Fibroblast of lung (primary cell): ENCODE measurements at regions not wholly inside any gene's neighbourhood (a gene's known extent, or its start where the extent isn't known, plus 50 kb on each side); places are given as distances from the start of the nearest gene placed in this dataset.
A peak's percentile ranks its signal among the peaks of the same experiment; 100 is the strongest.

Experiments
- DNase-seq, 2 donors: peaks; one replicate each; pipeline versions ENCODE4 v3.0.0 to v3.0.0-alpha.2; 2010; ENCODE audit warnings: low read depth in 2 of 2
- H2AFZ ChIP-seq: 2 replicates; pipeline ENCODE4 v1.5.1; 2012; ENCODE audit warnings: low read length, control low read depth, inconsistent platforms
- H3K27ac ChIP-seq: 2 replicates; pipeline ENCODE4 v1.5.1; 2011; ENCODE audit warnings: low read length, control low read depth; ENCODE audit not compliant: insufficient read depth
- H3K27me3 ChIP-seq: 2 replicates; pipeline ENCODE4 v1.5.1; 2011; ENCODE audit warnings: mild to moderate bottlenecking, low read length; ENCODE audit not compliant: control insufficient read depth, insufficient read depth
- H3K36me3 ChIP-seq: 2 replicates; pipeline ENCODE4 v1.5.1; 2011; ENCODE audit warnings: low read length; ENCODE audit not compliant: control insufficient read depth, insufficient read depth
- H3K4me1 ChIP-seq: 2 replicates; pipeline ENCODE4 v1.5.1; 2011; ENCODE audit warnings: low read length; ENCODE audit not compliant: control insufficient read depth, insufficient read depth; ENCODE audit errors: extremely low read depth
- H3K4me2 ChIP-seq: 2 replicates; pipeline ENCODE4 v1.5.1; 2011; ENCODE audit warnings: low read length, control low read depth; ENCODE audit not compliant: insufficient read depth; ENCODE audit errors: extremely low read depth
- H3K4me3 ChIP-seq, 4 experiments: fragments of 200-600 bp in 1 of 4; sonication (generic) in 1 of 4; replicated peaks in 1 of 4; 2 replicates each; pipeline ENCODE4 v1.5.1; 2011 to 2016; ENCODE audit warnings: low read length in 4 of 4, low read depth in 3 of 4, mild to moderate bottlenecking in 3 of 4, control low read depth in 2 of 4, inconsistent platforms in 1 of 4, mixed read lengths in 1 of 4; ENCODE audit not compliant: insufficient read depth in 1 of 4; ENCODE audit errors: control extremely low read depth in 1 of 4
- H3K79me2 ChIP-seq: 2 replicates; pipeline ENCODE4 v1.5.1; 2012; ENCODE audit warnings: mild to moderate bottlenecking, low read length, inconsistent platforms; ENCODE audit not compliant: control insufficient read depth, insufficient read depth
- H3K9ac ChIP-seq: 2 replicates; pipeline ENCODE4 v1.5.1; 2011; ENCODE audit warnings: mild to moderate bottlenecking, low read length, control low read depth; ENCODE audit not compliant: insufficient read depth
- H3K9me3 ChIP-seq: 2 replicates; pipeline ENCODE4 v1.5.1; 2012; ENCODE audit warnings: low read depth, low read length; ENCODE audit not compliant: control insufficient read depth, insufficient read depth
- H4K20me1 ChIP-seq: 2 replicates; pipeline ENCODE4 v1.5.1; 2011; ENCODE audit warnings: low read length; ENCODE audit not compliant: control insufficient read depth, insufficient read depth; ENCODE audit errors: extremely low read depth
- CTCF ChIP-seq, 2 donors: IDR thresholded peaks in 1 of 2; conservative IDR thresholded peaks in 1 of 2; 1 replicate in 1 of 2; 2 replicates in 1 of 2; pipeline ENCODE4 v1.5.1; 2011 to 2012; ENCODE audit warnings: low read length in 2 of 2, control low read depth in 1 of 2, inconsistent platforms in 1 of 2, low read depth in 1 of 2, mild to moderate bottlenecking in 1 of 2
- EZH2 ChIP-seq: IDR thresholded peaks from 2 replicates; pipeline ENCODE4 v1.5.1; 2012; ENCODE audit warnings: low read length, control low read depth, mild to moderate bottlenecking; ENCODE audit errors: missing control alignments

DNA sequence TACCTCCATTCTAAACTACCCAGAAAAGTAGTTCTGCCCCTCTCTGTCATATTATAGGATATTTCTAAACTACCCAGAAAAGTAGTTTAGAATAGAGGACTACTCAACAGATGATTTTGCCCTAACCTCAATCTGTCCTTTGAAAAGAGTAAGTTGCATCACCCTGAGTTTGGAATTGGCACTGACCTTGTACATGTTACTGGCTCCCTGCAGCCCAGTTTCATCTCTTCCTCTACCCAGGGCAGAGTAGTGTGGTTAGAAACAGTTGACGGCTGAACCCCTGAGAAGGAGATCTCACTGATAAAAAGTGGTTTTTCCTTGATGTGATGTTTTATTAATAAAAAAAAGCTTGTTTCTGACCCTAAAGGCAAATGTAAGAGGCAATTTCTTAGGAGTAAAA, 340.5 kb upstream of the NECTIN3 start:
- DNase-seq: peak in 1 of 2 donors; percentile 54

DNA sequence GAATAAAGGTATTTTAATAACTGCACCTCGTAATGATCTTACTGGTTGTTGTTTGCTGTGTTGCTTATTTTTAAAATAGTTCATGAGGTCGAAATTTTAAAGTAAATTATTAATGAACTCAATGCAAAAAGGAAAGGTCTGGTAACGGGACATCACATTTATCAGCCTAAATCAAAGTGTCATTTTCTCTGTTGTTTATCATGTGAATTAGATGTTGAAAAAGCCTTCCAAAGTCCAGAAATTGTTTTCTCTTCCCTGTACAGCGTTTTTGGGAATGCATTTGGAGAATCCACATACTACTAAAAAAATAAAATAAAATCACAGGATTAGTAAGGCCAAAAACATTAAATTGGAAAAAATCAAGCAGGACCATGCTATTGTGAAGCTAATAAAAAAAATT, 339.2 kb upstream of the NECTIN3 start:
- Histone ChIP-seq H2AFZ (no peak overlapping the region), H3K9me3 (no peaks in the 10 kb centered on the region), H3K79me2 (no peaks in the 10 kb centered on the region), H3K36me3 (no peaks in the 10 kb centered on the region), H3K27ac (no peak overlapping the region), H4K20me1 (no peaks in the 10 kb centered on the region), H3K4me2 (no peak overlapping the region), H3K27me3 (no peaks in the 10 kb centered on the region), H3K4me3 (no peak overlapping the region), H3K9ac (no peak overlapping the region), H3K4me1 (no peaks in the 10 kb centered on the region)
- TF ChIP-seq EZH2 (no peak), CTCF (conservative IDR thresholded peaks at IDR 0.05 in 1 of 2, IDR thresholded peaks at IDR 0.05 in 1 of 2; ENCODE audit: low read depth in 1 of 2, low read length in 2 of 2) (no peak)
- no peak for DNase-seq

More for the DNA sequence above, 340.5 kb upstream of the NECTIN3 start:
- no peak overlapping the region for H3K9ac ChIP-seq
- H2AFZ ChIP-seq: no peak overlapping the region
- no peaks in the 10 kb centered on the region for H3K9me3 ChIP-seq
- no peak overlapping the region for H3K4me2 ChIP-seq
- H3K79me2 ChIP-seq: no peaks in the 10 kb centered on the region
- no peaks in the 10 kb centered on the region for H4K20me1 ChIP-seq
- no peak overlapping the region for H3K27ac ChIP-seq
- H3K36me3 ChIP-seq: no peaks in the 10 kb centered on the region
- no peak overlapping the region for H3K4me3 ChIP-seq
- no peaks in the 10 kb centered on the region for H3K4me1 ChIP-seq
- no peak for TF ChIP-seq CTCF (conservative IDR thresholded peaks at IDR 0.05 in 1 of 2, IDR thresholded peaks at IDR 0.05 in 1 of 2; ENCODE audit: low read depth in 1 of 2, low read length in 2 of 2)
- no peak for TF ChIP-seq EZH2
- no peaks in the 10 kb centered on the region for H3K27me3 ChIP-seq

GRCh38 chr3:110733045-110733444, 338.6 kb upstream of the NECTIN3 start:
- Histone ChIP-seq H3K27ac (no peak overlapping the region), H3K4me1 (no peaks in the 10 kb centered on the region), H3K4me3 (no peak overlapping the region), H3K79me2 (no peaks in the 10 kb centered on the region), H3K9ac (no peak overlapping the region), H4K20me1 (no peaks in the 10 kb centered on the region), H3K4me2 (no peak overlapping the region), H3K9me3 (no peaks in the 10 kb centered on the region), H3K36me3 (no peaks in the 10 kb centered on the region), H3K27me3 (no peaks in the 10 kb centered on the region), H2AFZ (no peak overlapping the region)
- no peak for DNase-seq
- TF ChIP-seq CTCF (conservative IDR thresholded peaks at IDR 0.05 in 1 of 2, IDR thresholded peaks at IDR 0.05 in 1 of 2; ENCODE audit: low read depth in 1 of 2, low read length in 2 of 2): no peak
